ENCODE measurements at regions not wholly inside any gene's neighbourhood (a gene's known extent, or its start where the extent isn't known, plus 50 kb on each side); places are given as distances from the start of the nearest gene placed in this dataset.
"Not testable (repeated sequence)": the region's sequence is repeated elsewhere in the genome, so short reads cannot be mapped to it uniquely, and the experiment has no call there.

- DNase-seq (ENCODE audit: low spot score) = not testable (repeated sequence)
- peak; percentile 18 for ATAC-seq
Observed at GRCh38 chr13:21261487-21262216, 85.2 kb downstream of the MRPL57 start.

DNA sequence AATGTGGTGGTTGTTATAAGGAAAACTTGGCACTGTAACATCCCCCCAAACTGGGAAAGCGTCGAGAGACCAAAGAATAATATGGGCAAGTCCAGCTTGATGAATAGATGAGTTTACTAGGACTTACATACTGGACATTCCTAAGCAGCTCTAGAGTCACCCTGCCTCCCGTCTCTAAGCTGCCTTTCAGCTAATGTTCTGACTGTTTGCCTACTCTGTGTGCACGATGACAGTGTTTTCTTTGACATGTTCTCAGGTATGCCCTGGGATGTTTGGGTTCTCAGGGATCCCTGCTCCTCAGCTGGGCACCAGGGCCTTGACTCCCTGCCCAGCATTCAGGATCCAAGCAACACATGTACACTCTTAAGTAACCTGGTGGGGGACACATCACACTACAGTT lies 87.5 kb downstream of the MRPL57 start:
- not testable (repeated sequence) for DNase-seq (ENCODE audit: low spot score); ATAC-seq

GRCh38 chr13:21268485-21268884 lies 92.0 kb downstream of the MRPL57 start:
- not testable (repeated sequence) for ATAC-seq; DNase-seq (ENCODE audit: low spot score)

DNA sequence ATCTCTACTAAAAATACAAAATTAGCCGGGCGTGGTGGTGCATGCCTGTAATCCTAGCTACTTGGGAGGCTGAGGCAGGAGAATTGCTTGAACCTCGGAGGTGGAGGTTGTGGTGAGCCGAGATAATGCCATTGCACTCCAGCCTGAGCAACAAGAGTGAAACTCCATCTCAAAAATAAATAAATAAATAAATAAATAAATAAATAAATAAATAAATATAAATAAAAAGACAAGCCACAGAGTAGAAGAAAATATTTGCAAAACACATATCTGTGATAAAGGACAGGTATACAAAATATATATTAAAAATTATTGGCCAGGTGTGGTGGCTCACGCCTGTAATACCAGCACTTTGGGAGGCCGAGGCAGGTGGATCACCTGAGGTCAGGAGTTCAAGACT lies 96.0 kb downstream of the MRPL57 start:
- not testable (repeated sequence) for DNase-seq (ENCODE audit: low spot score)

DNA sequence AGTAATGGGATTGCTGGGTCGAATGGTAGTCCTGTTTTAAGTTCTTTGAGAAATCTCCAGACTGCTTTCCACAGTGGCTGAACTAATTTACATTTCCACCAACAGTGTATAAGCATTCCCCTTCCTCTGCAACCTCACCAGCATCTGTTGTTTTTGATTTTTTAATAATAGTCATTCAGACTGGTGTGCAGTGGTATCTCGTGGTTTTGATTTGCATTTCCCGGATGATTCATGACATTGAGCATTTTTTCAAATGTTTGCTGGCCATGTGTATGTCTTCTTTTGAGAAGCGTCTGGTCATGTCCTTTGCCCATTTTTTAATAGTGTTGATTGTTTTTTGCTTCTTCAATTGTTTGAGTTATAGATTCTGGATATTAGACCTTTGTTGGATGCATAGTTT lies 98.0 kb downstream of the MRPL57 start:
- DNase-seq (ENCODE audit: low spot score); ATAC-seq: not testable (repeated sequence)

More for the DNA sequence above, 96.0 kb downstream of the MRPL57 start:
- not testable (repeated sequence) for ATAC-seq

- ATAC-seq = peak; percentile 58
Observed at GRCh38 chr13:21282065-21282464, 105.6 kb downstream of the MRPL57 start.

GRCh38 chr13:21287331-21287907 lies 111.0 kb downstream of the MRPL57 start:
- ATAC-seq = no peak

More at GRCh38 chr13:21282065-21282464, 105.6 kb downstream of the MRPL57 start:
- no peak for DNase-seq (ENCODE audit: low spot score)

GRCh38 chr13:21289475-21289874 lies 113.0 kb downstream of the MRPL57 start:
- DNase-seq (ENCODE audit: low spot score) (no peak), ATAC-seq (no peak)

More at GRCh38 chr13:21287331-21287907, 111.0 kb downstream of the MRPL57 start:
- DNase-seq (ENCODE audit: low spot score) = no peak

- ATAC-seq = not testable (repeated sequence)
Observed at GRCh38 chr13:21290442-21291002, 114.1 kb downstream of the MRPL57 start.

GRCh38 chr13:21291840-21292239 lies 115.4 kb downstream of the MRPL57 start:
- DNase-seq (ENCODE audit: low spot score) (no peak), ATAC-seq (no peak)

More at GRCh38 chr13:21290442-21291002, 114.1 kb downstream of the MRPL57 start:
- DNase-seq (ENCODE audit: low spot score) = not testable (repeated sequence)

- ATAC-seq (peak; percentile 68), DNase-seq (ENCODE audit: low spot score) (peak; percentile 56)
Observed at GRCh38 chr13:21296991-21297390, 120.5 kb downstream of the MRPL57 start.

DNA sequence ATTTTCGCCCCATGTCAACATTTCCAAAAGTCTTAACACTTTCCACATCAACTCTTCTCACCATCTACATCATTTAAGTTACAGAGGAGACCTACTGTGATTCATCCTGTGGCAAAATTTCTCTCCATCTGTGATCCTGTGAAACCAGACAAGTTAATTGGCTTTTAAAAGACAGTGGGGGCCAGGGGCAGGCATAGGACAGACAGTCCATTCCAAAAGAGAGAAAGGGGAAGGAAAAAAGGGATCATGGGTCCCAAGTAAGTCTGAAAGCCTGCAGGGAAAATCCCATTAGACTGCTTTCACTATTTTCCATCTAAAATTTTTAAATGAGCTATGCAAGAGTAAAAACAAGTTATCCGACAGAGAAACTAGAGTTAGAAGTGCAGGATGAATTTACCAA lies 121.0 kb downstream of the MRPL57 start:
- DNase-seq (ENCODE audit: low spot score) = no peak
- no peak for ATAC-seq

GRCh38 chr13:21297914-21298831 lies 121.7 kb downstream of the MRPL57 start:
- peak; percentile 97 for ATAC-seq
- DNase-seq (ENCODE audit: low spot score) = peak; percentile 91

- no peak for ATAC-seq
- no peak for DNase-seq (ENCODE audit: low spot score)
Observed at GRCh38 chr13:21304256-21304655, 127.8 kb downstream of the MRPL57 start.

DNA sequence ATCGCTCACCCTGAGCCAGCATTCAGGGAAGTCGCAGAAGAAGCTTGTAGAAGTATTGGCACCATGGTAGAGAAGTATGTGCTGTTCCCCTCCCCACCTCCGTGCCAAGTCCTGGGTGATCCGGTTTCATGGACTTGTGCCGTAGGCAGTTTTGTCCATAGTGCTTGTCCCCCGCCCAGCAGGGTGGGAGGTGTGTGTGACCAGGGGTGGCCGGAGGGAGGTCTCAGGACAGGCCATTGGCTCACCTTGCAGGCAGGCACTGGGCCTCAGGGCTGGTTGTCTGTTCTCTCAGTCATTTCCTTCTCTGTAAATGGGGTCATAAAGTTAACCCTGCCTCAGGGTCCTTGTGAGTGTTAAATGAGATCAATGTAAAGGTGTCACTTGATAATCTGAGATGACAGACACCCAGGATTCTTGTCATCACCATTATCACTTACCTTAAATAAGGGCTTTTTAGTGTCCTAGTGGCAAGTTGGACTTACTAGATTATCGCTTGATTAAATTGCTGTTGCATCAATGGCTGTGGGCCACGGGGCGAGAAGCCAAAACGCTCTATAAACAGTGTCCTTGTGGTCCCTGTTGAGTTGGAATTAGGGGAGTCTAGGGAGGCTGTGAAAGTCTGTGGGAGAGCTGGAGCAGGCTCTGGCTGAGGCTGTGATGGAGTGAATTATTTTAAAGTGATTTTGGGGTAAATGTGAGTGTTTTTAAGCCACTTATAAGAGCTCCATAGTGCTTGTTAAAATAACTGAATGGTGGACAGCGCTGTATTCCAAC lies 130.0 kb downstream of the MRPL57 start:
- ATAC-seq = not testable (repeated sequence)

GRCh38 chr13:21307158-21307557 lies 130.7 kb downstream of the MRPL57 start:
- ATAC-seq = not testable (repeated sequence)

More for the DNA sequence above, 130.0 kb downstream of the MRPL57 start:
- not testable (repeated sequence) for DNase-seq (ENCODE audit: low spot score)

DNA sequence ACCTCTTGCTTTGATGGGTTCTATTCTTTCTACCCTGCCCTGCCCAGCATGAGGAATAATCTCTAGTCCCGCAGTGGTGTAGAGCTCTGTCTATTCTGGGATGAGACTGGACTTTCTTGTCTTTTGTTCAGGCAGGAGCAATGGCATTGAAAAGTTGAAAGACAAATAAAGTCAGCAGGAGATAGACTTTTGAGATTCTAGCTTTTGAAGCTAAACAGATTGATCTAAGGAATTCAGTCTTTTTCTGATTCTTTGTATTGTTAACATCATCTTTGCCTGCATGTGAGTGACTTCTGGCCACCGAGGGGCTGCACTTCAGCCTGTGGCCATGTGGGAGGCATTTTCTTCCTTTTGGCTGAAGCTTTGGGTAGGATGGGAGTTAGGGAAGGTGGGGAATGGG lies 132.4 kb downstream of the MRPL57 start:
- no peak for DNase-seq (ENCODE audit: low spot score)
- ATAC-seq = no peak

More at GRCh38 chr13:21307158-21307557, 130.7 kb downstream of the MRPL57 start:
- DNase-seq (ENCODE audit: low spot score) = not testable (repeated sequence)

DNA sequence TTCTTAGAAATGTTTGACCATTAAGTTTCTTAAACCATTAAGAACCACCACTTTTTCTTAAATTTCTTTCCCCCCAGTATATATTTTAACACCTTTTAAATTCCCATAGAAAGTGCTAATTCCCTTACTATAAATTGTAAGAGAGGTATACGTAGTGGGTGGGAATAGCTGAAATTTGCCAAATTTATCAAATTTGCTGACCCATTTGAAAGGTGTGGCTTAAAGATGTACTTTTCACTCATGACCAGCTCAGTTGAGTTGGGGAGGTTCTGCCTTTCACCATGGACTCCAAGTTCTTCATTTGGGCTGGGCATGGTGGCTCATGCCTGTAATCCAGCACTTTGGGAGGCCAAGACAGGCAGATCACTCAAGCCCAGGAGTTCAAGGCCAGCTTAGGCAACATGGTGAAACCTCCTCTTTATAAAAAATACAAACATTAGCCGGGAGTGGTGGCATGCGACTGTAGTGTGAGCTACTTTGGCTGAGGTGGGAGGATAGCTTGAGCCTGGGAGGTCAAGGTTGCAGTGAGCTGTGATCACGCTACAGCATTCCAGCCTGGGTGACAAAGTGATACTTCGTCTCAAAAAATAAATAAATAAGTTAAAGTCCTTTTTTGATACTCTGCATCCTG lies 133.2 kb downstream of the MRPL57 start:
- ATAC-seq (no peak), DNase-seq (ENCODE audit: low spot score) (no peak)

DNA sequence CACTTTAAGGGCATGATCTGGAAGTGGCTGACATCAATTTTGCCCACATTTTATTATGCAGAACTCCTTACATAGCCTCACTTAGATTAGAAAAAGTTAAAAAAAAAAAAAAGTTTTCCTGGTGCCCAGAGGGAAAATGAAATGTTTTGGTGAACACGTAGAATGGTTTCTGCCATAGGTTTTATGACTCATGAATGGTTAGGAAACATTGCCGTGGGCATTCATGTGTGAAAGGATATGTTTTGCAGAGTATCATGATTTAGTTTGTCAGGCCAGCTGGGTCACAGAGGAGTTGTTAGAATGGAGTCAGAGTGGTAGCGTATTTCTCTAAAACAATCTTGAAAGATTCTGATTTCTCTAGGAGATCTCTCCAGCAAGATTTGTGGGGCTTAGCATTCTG lies 133.8 kb downstream of the MRPL57 start:
- DNase-seq (ENCODE audit: low spot score) = no peak
- no peak for ATAC-seq
